D721Med (cell line): ENCODE measurements at regions not wholly inside any gene's neighbourhood (a gene's known extent, or its start where the extent isn't known, plus 50 kb on each side); places are given as distances from the start of the nearest gene placed in this dataset.

Experiments used
- DNase-seq: peaks from one replicate; pipeline ENCODE4 v3.0.0; 2011; ENCODE audit warnings: low spot score; ENCODE audit not compliant: insufficient read length
- FAIRE-seq: peaks from 2 replicates; lab custom pipeline; 2011; peaks lifted over from hg19 to GRCh38; lab: Jason Lieb, UNC
- TF ChIP-seq, protein P1 (sequence below): IDR thresholded peaks from 2 replicates; pipeline ENCODE4 v1.5.1; 2012; ENCODE audit warnings: mild to moderate bottlenecking, control low read depth; ENCODE audit not compliant: insufficient read depth; ENCODE audit errors: missing control alignments

DNA sequence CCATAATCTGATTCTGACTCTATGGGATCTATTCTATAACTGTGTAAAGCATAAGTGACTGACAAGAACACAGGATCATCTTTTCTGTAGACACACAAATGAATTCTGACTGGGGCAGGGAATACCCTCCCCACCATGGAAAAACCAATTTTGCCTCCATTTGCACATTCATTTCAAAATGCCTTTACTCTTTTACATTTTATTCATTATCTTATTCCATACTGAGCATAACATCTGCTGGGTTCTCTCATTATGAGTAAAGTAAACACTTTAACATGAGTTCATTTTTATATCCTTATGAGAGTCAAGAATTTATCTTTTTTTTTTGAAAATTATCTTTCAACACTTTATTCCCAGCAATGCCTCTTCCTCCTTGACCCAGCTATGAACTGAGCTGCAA lies 163.5 kb downstream of the RNF152 start:
- TF ChIP-seq, protein P1, sequence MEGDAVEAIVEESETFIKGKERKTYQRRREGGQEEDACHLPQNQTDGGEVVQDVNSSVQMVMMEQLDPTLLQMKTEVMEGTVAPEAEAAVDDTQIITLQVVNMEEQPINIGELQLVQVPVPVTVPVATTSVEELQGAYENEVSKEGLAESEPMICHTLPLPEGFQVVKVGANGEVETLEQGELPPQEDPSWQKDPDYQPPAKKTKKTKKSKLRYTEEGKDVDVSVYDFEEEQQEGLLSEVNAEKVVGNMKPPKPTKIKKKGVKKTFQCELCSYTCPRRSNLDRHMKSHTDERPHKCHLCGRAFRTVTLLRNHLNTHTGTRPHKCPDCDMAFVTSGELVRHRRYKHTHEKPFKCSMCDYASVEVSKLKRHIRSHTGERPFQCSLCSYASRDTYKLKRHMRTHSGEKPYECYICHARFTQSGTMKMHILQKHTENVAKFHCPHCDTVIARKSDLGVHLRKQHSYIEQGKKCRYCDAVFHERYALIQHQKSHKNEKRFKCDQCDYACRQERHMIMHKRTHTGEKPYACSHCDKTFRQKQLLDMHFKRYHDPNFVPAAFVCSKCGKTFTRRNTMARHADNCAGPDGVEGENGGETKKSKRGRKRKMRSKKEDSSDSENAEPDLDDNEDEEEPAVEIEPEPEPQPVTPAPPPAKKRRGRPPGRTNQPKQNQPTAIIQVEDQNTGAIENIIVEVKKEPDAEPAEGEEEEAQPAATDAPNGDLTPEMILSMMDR = no peak
- FAIRE-seq (peak; percentile 51), DNase-seq (no peak)

DNA sequence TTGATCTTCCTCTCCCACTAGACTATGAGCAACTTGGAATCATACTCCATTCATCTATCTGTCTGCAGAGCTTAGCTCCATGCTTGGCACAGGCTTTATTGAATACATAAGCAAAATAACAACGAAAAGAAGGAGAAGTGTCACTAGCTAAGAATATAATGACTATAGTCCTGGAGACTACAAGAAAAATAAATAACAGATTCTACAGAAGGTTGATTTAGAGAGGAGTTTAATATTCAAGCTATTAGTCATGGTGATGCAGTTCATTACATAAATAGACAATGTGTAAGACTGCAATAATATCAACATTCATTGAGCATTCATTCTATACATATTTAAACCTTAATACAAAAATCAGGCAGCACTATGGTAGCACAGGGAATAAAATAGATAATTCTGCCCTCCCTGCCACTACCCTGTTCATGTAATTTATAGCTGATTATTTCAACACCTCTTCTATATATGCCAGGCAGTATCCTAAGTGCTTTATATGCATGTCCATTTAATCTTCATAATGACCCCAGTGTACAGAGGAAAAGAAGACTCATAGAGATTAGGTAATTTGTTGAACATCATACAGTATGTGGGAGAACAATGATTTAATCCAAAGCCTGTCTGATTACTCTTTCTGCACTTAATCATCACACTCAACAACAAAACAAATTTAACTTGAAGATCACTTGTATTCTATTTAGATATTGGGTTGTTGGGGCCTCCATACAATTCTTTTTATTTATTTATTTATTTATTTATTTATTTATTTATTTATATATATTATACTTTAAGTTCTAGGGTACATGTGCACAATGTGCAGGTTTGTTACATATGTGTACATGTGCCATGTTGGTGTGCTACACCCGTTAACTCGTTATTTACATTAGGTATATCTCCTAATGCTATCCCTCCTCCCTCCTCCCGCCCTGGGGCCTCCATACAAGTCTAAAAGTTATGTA lies 165.3 kb downstream of the RNF152 start:
- FAIRE-seq = peak; percentile 97
- TF ChIP-seq, protein P1 = no peak
- no peak for DNase-seq

DNA sequence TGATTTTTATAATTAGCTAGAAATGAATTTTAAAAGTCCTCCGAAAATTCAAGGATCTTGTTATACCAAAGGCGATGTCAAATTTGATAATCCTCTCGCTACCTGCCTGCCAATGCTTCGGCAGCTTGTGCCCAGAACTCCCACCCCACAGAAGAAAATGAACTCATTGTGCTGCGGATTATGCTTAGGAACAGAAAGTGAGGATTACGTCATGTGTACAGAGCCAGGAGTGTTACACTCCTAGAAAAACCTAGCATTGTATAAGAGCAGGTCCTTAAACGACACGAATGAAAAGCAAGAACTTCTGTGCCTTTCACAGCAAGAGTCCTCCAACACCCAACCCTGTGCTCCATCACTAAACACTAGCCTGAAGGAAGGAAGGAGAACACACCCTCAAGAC lies 168.3 kb downstream of the RNF152 start:
- peak; percentile 63 for FAIRE-seq
- TF ChIP-seq, protein P1 = no peak
- no peak for DNase-seq

DNA sequence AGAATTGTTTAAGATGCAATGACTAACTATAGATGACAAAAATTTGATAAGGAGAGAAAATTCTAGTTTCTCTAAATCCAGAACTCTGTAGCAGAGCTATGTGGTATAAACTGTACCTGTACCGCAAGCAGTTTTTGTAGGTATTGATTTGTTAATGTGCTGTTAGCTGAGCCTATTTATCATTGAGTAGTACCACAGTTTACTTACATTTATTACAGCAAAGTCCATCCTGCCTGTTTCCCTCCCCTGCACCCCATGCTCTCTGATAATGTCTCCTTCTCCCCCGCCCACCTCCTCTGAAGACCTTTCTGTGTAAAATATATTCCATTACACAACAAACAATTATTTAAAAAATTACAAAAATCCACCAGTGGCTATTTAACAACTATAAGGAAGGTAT lies 170.6 kb downstream of the RNF152 start:
- TF ChIP-seq, protein P1 = no peak
- DNase-seq (no peak), FAIRE-seq (no peak)

DNA sequence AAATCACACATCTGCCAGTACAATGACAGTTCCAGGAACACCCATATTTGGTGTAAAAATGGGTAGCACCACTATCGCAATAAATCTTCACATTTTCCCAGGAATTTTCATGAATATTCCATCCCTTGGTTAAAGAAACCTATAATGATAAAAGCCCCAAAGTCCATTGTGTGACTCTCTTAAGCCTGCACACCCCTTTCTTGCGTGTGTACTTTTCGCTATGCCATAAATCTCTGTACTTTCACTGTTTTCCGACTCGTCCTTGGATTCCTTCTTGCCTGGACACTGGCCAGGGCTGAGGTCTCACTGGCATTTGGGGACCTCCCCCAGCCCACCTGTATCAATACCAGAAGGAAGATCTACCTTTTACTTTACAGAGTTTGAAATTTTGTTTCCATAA lies 172.3 kb downstream of the RNF152 start:
- FAIRE-seq (no peak), DNase-seq (no peak)
- TF ChIP-seq, protein P1 = no peak

DNA sequence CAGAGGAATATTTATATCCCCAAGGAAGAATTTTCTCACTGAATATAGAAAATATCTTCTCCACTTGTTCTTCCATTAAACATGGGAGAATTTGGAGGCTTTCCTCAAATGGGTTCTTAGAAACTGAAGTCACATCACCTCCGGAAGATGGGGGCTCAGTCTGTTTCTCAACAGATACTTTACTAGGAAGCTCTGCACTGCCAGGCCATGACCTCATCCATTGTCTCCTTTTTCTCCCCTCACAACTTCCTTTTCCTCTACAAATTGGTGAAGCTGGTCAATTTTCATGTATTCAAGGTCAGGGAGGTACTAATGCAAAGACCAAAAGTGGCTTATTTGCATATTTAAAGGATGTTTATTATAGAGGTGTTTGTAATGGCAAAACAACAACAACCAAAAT lies 173.1 kb downstream of the RNF152 start:
- DNase-seq (no peak), FAIRE-seq (peak; percentile 84)
- TF ChIP-seq, protein P1 = no peak

DNA sequence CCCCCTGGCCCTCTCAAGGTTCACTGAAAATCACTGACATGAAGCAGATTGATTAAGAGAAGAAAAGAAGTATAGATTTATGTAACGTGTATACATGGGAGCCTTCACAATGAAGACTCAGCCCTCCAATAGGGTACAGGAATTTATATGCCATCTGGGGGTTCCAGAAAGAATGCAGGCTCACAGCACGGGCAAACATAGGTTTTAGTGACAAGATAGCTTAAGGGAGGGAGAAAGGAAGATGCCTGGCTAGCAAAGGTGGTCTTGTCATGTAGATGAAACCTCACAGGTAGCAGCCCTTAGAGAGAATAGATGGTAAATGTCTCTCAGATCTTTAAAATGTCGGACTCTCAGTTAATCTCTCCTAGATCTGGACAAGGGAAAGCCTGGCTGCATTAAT lies 173.9 kb downstream of the RNF152 start:
- TF ChIP-seq, protein P1 = no peak
- FAIRE-seq (no peak), DNase-seq (no peak)
